IMR-90 (cell line): ENCODE measurements at regions not wholly inside any gene's neighbourhood (a gene's known extent, or its start where the extent isn't known, plus 50 kb on each side); places are given as distances from the start of the nearest gene placed in this dataset.

Experiments
- CEBPB ChIP-seq: IDR thresholded peaks from 2 replicates; pipeline ENCODE4 v1.6.1; 2012; ENCODE audit warnings: low read depth, low read length, improper control_type of control experiment
- CTCF ChIP-seq: conservative IDR thresholded peaks from 2 replicates; pipeline ENCODE4 v1.5.1; 2012; ENCODE audit warnings: mild to moderate bottlenecking, low read depth, low read length, improper control_type of control experiment
- FOS ChIP-seq: fragments of 150-350 bp; IDR thresholded peaks from 2 replicates; pipeline ENCODE4 v1.6.1; 2016; ENCODE audit warnings: low read depth, low read length
- MAFK ChIP-seq: IDR thresholded peaks from 2 replicates; pipeline ENCODE4 v1.6.1; 2012; ENCODE audit warnings: low read depth, low read length, improper control_type of control experiment
- POLR2A ChIP-seq: IDR thresholded peaks from 2 replicates; pipeline ENCODE4 v1.6.1; 2012; ENCODE audit warnings: mild to moderate bottlenecking, low read depth, low read length
- RAD21 ChIP-seq: IDR thresholded peaks from 2 replicates; pipeline ENCODE4 v1.6.1; 2012; ENCODE audit warnings: low read length, improper control_type of control experiment
- USF2 ChIP-seq: fragments of 150-350 bp; IDR thresholded peaks from 2 replicates; pipeline ENCODE4 v1.6.1; 2017; ENCODE audit warnings: mild to moderate bottlenecking, antibody characterized with exemption, low read length, low read depth

GRCh38 chr5:8291641-8292040 lies 422.7 kb downstream of the MTRR start:
- no peak for TF ChIP-seq FOS
- no peak for TF ChIP-seq POLR2A
- no peak for TF ChIP-seq CTCF
- no peak for TF ChIP-seq MAFK
- TF ChIP-seq CEBPB: no peak
- TF ChIP-seq USF2: no peak
- no peak for TF ChIP-seq RAD21
